ENCODE measurements at regions not wholly inside any gene's neighbourhood (a gene's known extent, or its start where the extent isn't known, plus 50 kb on each side); places are given as distances from the start of the nearest gene placed in this dataset.

DNA sequence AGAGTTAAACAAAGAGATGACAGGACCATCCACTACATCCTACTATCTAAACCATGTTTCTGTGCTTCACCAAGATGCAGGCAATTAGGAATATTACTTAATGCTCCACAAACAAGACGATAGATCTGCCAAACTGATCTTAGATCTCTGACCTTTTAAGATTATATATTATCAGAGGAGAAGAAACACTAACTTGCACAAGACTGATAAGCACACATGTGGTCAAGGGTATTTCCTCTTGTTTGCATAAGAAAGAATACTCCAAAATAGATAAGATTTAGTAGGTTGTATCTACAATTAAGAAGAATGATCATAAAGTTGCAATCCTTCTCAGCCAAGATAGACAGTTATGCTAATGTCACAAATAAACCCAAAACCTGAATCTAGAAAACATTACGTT, 601.0 kb upstream of the ACO1 start:
- Histone ChIP-seq H3K27ac (no peak overlapping the region), H3K27me3 (no peaks in the 10 kb centered on the region), H3K4me1 (no peaks in the 10 kb centered on the region), H3K9me3 (peaks cover 0 to 25% (median 0%) of the 10 kb centered on the region in 12 donors), H3K4me3 (no peak overlapping the region), H3K36me3 (no peaks in the 10 kb centered on the region)
- DNase-seq (no peak), ATAC-seq (no peak)
- intact Hi-C loops (cut with DNase I), result loop anchor here in 1 of 10 donors (10.0 kb wide), 1 partner anchor 809 kb away; no protein-coding TSS in a partner anchor
- TF ChIP-seq, protein P1, sequence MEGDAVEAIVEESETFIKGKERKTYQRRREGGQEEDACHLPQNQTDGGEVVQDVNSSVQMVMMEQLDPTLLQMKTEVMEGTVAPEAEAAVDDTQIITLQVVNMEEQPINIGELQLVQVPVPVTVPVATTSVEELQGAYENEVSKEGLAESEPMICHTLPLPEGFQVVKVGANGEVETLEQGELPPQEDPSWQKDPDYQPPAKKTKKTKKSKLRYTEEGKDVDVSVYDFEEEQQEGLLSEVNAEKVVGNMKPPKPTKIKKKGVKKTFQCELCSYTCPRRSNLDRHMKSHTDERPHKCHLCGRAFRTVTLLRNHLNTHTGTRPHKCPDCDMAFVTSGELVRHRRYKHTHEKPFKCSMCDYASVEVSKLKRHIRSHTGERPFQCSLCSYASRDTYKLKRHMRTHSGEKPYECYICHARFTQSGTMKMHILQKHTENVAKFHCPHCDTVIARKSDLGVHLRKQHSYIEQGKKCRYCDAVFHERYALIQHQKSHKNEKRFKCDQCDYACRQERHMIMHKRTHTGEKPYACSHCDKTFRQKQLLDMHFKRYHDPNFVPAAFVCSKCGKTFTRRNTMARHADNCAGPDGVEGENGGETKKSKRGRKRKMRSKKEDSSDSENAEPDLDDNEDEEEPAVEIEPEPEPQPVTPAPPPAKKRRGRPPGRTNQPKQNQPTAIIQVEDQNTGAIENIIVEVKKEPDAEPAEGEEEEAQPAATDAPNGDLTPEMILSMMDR (IDR thresholded peaks at IDR 0.05), result no peak
- TF ChIP-seq POLR2A (IDR thresholded peaks at IDR 0.05), result no peak
- 44 to 50% (median 49%) methylated on average over 2 of the region's 2 CpGs for WGBS, 4 donors

DNA sequence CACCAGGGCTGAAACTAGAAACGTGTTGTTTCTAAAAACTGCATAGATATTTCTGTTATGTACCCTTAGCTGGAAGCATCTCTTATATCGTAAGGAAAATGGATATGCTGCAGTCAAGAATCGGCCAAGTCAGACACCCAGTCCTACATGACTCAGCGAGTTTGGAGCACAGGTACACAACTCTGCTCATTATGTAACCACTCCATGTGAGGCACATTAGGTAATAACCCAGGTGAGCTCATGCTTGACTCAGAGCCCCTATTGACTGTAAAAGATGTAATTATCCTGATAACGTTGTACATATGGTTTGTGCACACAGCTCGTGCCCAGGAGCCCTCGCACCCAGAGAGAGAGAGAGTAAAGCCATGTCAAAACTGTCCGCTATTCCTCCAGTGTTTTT, 593.7 kb upstream of the ACO1 start:
- Histone ChIP-seq H3K27me3 (no peaks in the 10 kb centered on the region), H3K4me3 (no peak overlapping the region), H3K27ac (no peak overlapping the region), H3K4me1 (no peaks in the 10 kb centered on the region), H3K9me3 (peaks cover 0 to 8% (median 0%) of the 10 kb centered on the region in 12 donors), H3K36me3 (no peaks in the 10 kb centered on the region)
- ATAC-seq (no peak), DNase-seq (no peak)
- 83 to 86% (median 85%) methylated on average over 8 of the region's 8 CpGs for WGBS, 4 donors
- intact Hi-C loops (cut with DNase I), result loop anchor here in 1 of 10 donors (10.0 kb wide), 1 partner anchor 666 kb away; no protein-coding TSS in a partner anchor
- no peak for TF ChIP-seq POLR2A (IDR thresholded peaks at IDR 0.05)
- TF ChIP-seq, protein P1 (IDR thresholded peaks at IDR 0.05), result no peak

DNA sequence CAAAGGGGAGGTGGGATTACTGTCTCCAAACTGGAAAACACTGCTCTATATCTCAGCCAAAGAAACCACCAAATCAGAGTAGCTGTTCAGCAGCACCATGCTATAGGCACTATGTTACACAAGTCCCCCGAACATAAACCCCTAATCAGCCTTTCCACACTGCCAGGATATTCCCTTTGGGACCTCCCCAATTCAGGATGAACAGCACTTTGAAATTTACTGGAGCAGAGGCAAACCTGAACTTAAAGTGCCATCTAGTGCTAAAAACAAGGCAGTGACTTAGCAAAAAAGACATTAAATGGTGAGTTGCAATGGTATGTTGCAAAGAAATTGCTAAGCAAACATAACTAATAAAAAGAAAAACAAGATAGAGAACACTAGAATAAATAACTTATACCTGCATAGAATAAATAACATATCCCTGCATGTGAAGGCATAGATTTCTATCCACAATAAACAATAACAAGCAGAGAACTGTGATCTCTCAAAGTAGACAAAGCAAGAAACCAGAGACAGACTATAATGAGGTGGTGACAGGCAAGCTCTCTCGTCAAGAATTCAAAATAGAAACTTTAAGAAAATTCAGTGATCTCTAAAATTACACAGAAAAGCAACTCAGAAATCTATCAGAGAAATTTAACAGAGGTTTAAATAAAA, 584.4 kb upstream of the ACO1 start:
- 12 to 20% (median 15%) methylated on average over 2 of the region's 2 CpGs for WGBS, 4 donors
- intact Hi-C loops (cut with DNase I), result loop anchor here in 2 of 10 donors (10.0 kb wide), 2 partner anchors 675 to 685 kb away; no protein-coding TSS in a partner anchor
- TF ChIP-seq, protein P1 (IDR thresholded peaks at IDR 0.05), result peak in 9 of 12 donors; percentile 6 to 39 (median 27)
- no peak for TF ChIP-seq POLR2A (IDR thresholded peaks at IDR 0.05)
- H3K27me3 ChIP-seq, result no peaks in the 10 kb centered on the region
- ATAC-seq (no peak), DNase-seq (no peak)
- no peaks in the 10 kb centered on the region for H3K4me1 ChIP-seq
- no peak overlapping the region for H3K27ac ChIP-seq
- no peak overlapping the region for H3K4me3 ChIP-seq
- peaks cover 0 to 5% (median 0%) of the 10 kb centered on the region in 12 donors for H3K9me3 ChIP-seq
- H3K36me3 ChIP-seq, result no peaks in the 10 kb centered on the region

DNA sequence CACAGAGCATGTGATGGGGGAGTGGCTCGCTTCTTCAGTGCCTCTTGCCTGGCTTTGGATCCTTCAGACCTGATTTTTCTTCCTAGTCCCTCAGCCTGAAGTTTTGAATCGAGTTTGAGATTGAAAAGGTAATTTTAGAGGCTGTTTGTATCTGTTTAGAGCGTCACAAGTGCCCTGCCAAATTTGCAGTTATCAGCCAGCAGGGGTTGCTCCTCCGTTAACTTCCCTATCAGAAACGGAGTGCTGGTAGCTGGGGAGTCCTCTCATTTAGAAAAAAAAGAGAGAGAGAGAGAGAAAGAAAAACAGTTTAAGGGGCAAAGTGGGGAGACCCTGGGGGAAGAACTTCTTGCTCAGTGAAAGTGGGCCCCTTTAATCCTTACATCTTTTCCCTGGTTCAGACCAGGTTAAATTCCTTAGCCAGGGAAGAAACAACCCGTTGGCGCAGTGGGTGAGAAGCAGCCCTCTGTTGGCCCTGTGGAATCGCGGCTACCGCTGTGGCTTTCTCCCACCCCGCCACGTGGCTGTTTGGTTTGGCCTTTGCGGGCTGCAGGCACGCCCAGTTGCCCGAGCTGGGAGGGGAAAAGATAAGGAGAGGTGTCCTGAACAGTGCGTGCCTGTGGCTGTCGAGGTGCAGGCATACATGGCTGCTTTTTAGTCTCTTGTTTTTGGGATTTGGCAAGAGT, 576.7 kb upstream of the ACO1 start:
- ATAC-seq, result no peak
- TF ChIP-seq, protein P1 (IDR thresholded peaks at IDR 0.05), result no peak
- TF ChIP-seq POLR2A (IDR thresholded peaks at IDR 0.05), result no peak
- no peak overlapping the region for H3K27ac ChIP-seq
- 74 to 78% (median 77%) methylated on average over 17 of the region's 17 CpGs for WGBS, 4 donors
- no peaks in the 10 kb centered on the region for H3K36me3 ChIP-seq
- no peak overlapping the region for H3K4me3 ChIP-seq
- no peaks in the 10 kb centered on the region for H3K9me3 ChIP-seq
- no peaks in the 10 kb centered on the region for H3K27me3 ChIP-seq
- no peaks in the 10 kb centered on the region for H3K4me1 ChIP-seq
- peak in 1 of 5 donors; percentile 51 for DNase-seq
- intact Hi-C loops (cut with DNase I), result loop anchor here in 1 of 10 donors (10.0 kb wide), 1 partner anchor 693 kb away; no protein-coding TSS in a partner anchor
